Spleen (tissue), 7 donors: ENCODE measurements at regions not wholly inside any gene's neighbourhood (a gene's known extent, or its start where the extent isn't known, plus 50 kb on each side); places are given as distances from the start of the nearest gene placed in this dataset.

Source experiments
- POLR2A ChIP-seq, 3 donors: fragments of 450-650 bp; IDR thresholded peaks; one replicate each; pipeline ENCODE4 v1.5.1; 2017; ENCODE audit warnings: antibody characterized with exemption in 3 of 3, mild to moderate bottlenecking in 1 of 3
- POLR2AphosphoS5 ChIP-seq, 3 donors: sonication (generic); formaldehyde crosslinking; IDR thresholded peaks; one replicate each; pipeline ENCODE4 v1.5.1; 2017; ENCODE audit warnings: antibody characterized with exemption in 3 of 3
- TF ChIP-seq, protein P1 (sequence below), 11 experiments: fragments of 200-600 bp in 7 of 11; fragments of 450-650 bp in 4 of 11; sonication (generic) in 4 of 11; IDR thresholded peaks in 8 of 11; conservative IDR thresholded peaks in 3 of 11; 1 replicate in 7 of 11; 2 replicates in 4 of 11; pipeline versions ENCODE4 v1.4.0 to v1.8.0; 2016 to 2021; ENCODE audit warnings: antibody characterized with exemption in 11 of 11, inconsistent platforms in 4 of 11, mild to moderate bottlenecking in 1 of 11
- donor health status: DM: no; HTN: no; CAD: no; lungs with moderate emphysema.
- donor health status: DM: no; HTN: no; CAD: no.
- donor health status: DM: no; HTN: no; CAD: no.

DNA sequence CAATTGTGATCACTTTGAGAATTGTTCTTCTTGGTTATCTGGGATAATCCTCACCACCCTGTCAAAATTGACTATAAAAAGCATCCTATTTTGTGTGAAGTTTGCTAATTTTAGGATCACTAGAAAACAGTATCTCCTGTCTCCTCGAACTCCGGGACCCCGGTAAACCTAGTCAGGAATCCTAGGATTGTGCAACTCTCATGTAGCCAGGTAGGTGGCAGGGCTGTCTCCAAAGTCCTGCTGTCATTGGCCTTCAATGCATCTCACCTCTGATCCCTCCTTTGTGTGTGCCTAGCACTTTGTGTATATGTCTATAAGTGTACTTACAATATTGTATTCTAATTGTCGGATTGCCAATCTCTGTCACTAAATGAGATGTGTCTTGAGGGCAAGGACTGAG lies 1564.8 kb downstream of the RPA4 start:
- TF ChIP-seq POLR2A (IDR thresholded peaks at IDR 0.05) (no peak), POLR2AphosphoS5 (IDR thresholded peaks at IDR 0.05) (no peak)
- TF ChIP-seq, protein P1, sequence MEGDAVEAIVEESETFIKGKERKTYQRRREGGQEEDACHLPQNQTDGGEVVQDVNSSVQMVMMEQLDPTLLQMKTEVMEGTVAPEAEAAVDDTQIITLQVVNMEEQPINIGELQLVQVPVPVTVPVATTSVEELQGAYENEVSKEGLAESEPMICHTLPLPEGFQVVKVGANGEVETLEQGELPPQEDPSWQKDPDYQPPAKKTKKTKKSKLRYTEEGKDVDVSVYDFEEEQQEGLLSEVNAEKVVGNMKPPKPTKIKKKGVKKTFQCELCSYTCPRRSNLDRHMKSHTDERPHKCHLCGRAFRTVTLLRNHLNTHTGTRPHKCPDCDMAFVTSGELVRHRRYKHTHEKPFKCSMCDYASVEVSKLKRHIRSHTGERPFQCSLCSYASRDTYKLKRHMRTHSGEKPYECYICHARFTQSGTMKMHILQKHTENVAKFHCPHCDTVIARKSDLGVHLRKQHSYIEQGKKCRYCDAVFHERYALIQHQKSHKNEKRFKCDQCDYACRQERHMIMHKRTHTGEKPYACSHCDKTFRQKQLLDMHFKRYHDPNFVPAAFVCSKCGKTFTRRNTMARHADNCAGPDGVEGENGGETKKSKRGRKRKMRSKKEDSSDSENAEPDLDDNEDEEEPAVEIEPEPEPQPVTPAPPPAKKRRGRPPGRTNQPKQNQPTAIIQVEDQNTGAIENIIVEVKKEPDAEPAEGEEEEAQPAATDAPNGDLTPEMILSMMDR (IDR thresholded peaks at IDR 0.05 in 8 of 11, conservative IDR thresholded peaks at IDR 0.05 in 3 of 11) = no peak
